LNCaP clone FGC (cell line): ENCODE measurements at regions not wholly inside any gene's neighbourhood (a gene's known extent, or its start where the extent isn't known, plus 50 kb on each side); places are given as distances from the start of the nearest gene placed in this dataset.
"Not testable (repeated sequence)": the region's sequence is repeated elsewhere in the genome, so short reads cannot be mapped to it uniquely, and the experiment has no call there.

Experiments used
- DNase-seq: peaks from one replicate; pipeline ENCODE4 v3.0.0-alpha.2; 2011; ENCODE audit warnings: low read depth
- H3K4me3 ChIP-seq: 2 replicates; pipeline ENCODE4 v1.5.1; 2011; ENCODE audit warnings: mild to moderate bottlenecking, low read depth, low read length, control low read depth
- CTCF ChIP-seq: IDR thresholded peaks from 2 replicates; pipeline ENCODE4 v1.5.1; 2012; ENCODE audit warnings: mild to moderate bottlenecking; ENCODE audit not compliant: control insufficient read depth, insufficient read depth; ENCODE audit errors: extremely low read depth

- no peak overlapping the region for H3K4me3 ChIP-seq
- no peak for DNase-seq
- TF ChIP-seq CTCF, result no peak
These were observed 78.6 kb downstream of the TPBG start for GRCh38 chr6:82442061-82442719.

- TF ChIP-seq CTCF, result no peak
- no peak overlapping the region for H3K4me3 ChIP-seq
- DNase-seq, result no peak
These were observed 94.5 kb downstream of the TPBG start for GRCh38 chr6:82458147-82458546.

- DNase-seq, result no peak
- no peak overlapping the region for H3K4me3 ChIP-seq
- no peak for TF ChIP-seq CTCF
These were observed 95.1 kb downstream of the TPBG start for GRCh38 chr6:82458705-82459104.

GRCh38 chr6:82461536-82461935 is 97.9 kb downstream of the TPBG start:
- TF ChIP-seq CTCF, result no peak
- no peak for DNase-seq
- no peak overlapping the region for H3K4me3 ChIP-seq

- TF ChIP-seq CTCF, result no peak
- DNase-seq, result no peak
These were observed 103.7 kb downstream of the TPBG start for GRCh38 chr6:82467338-82467737.

GRCh38 chr6:82470123-82470522 is 106.5 kb downstream of the TPBG start:
- not testable (repeated sequence) for DNase-seq, H3K4me3 ChIP-seq

More at GRCh38 chr6:82467338-82467737, 103.7 kb downstream of the TPBG start:
- H3K4me3 ChIP-seq, result no peak overlapping the region

- H3K4me3 ChIP-seq, DNase-seq: not testable (repeated sequence)
These were observed 111.5 kb downstream of the TPBG start for GRCh38 chr6:82475106-82475505.

GRCh38 chr6:82484001-82484400 is 120.4 kb downstream of the TPBG start:
- no peak overlapping the region for H3K4me3 ChIP-seq
- no peak for TF ChIP-seq CTCF
- DNase-seq, result no peak
